GM12892 (cell line): ENCODE measurements at regions not wholly inside any gene's neighbourhood (a gene's known extent, or its start where the extent isn't known, plus 50 kb on each side); places are given as distances from the start of the nearest gene placed in this dataset.

Source experiments
- POLR2A ChIP-seq: IDR thresholded peaks from 2 replicates; pipeline ENCODE4 v1.6.1; 2011; ENCODE audit warnings: low read depth, low read length, control low read depth
- POLR2AphosphoS5 ChIP-seq: IDR thresholded peaks from 2 replicates; pipeline ENCODE4 v1.6.1; 2011; ENCODE audit warnings: low read depth, low read length, control low read depth
- TAF1 ChIP-seq: IDR thresholded peaks from 2 replicates; pipeline ENCODE4 v1.6.1; 2011; ENCODE audit warnings: low read depth, mild to moderate bottlenecking, control low read depth, low read length, borderline replicate concordance

DNA sequence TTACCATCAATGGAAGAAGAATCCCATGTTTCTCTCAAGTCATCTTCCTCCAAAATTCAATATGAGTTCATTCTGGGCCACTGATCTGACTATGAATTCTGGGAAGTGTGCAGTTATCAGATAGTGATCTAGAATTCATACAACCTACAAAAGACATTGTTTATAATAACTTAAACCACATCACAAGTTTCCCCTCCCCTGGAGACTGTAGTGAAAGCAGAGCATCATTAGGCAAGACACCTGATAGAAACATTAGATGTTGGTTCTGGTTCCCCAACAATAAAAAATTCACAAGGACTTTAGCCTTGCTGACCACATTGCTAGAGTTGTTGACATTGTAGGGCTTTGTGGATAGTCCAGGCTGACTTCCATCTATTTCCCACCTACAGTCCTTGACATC, 506.4 kb upstream of the JAG1 start:
- TF ChIP-seq POLR2A (no peak), TAF1 (no peak), POLR2AphosphoS5 (no peak)
